ENCODE measurements at regions not wholly inside any gene's neighbourhood (a gene's known extent, or its start where the extent isn't known, plus 50 kb on each side); places are given as distances from the start of the nearest gene placed in this dataset.

DNA sequence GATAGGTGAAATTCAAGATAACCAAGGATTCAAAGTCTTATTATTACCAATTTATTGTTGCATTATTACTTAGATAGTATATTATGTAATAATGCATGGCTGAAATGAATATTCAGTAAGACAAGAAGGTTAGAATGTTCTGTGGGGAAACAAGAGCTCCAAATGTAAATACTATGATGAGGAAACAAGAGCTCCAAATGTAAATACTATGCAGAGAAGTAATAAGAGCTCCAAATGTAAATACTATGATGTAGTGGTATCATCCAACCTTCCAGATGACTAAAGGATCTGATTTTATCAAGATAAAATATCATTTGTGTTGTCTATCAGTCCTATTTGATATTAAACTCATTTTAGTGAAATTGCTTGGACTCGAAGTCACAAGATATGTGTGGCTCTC, 82.2 kb upstream of the PCDH18 start:
- no peaks in the 10 kb centered on the region for H3K79me2 ChIP-seq (ENCODE audit: insufficient read depth)
- peaks cover 10% of the 10 kb centered on the region for H3F3A ChIP-seq (replicated peaks; ENCODE audit: insufficient read depth)
- DNase-seq: no peak
- no peaks in the 10 kb centered on the region for H3K9me3 ChIP-seq
- CTCF ChIA-PET: interaction anchor here (1.5 kb wide), 1 partner anchor 13 kb away, joined by 3 read pairs; no protein-coding TSS in a partner anchor
- H2AFZ ChIP-seq (ENCODE audit: low read depth): no peak overlapping the region
- H3K4me3 ChIP-seq (ENCODE audit: low read depth in 2 of 2, low read length in 1 of 2): no peak overlapping the region
- TF ChIP-seq YY1 (IDR thresholded peaks at IDR 0.05; ENCODE audit: low read depth): no peak
- no peak for TF ChIP-seq NFIC (IDR thresholded peaks at IDR 0.05; ENCODE audit: borderline replicate concordance)
- TF ChIP-seq JUND (IDR thresholded peaks at IDR 0.05): no peak
- no peak for TF ChIP-seq RAD21 (IDR thresholded peaks at IDR 0.05; ENCODE audit: low read length)
- no peak for TF ChIP-seq CHD2 (IDR thresholded peaks at IDR 0.05; ENCODE audit: low read length, partially characterized antibody)
- no peak for TF ChIP-seq EZH2phosphoT487 (IDR thresholded peaks at IDR 0.05; ENCODE audit: borderline replicate concordance, low read depth)
- TF ChIP-seq MAX (IDR thresholded peaks at IDR 0.05; ENCODE audit: low read depth): no peak
- no peak for TF ChIP-seq EP300 (IDR thresholded peaks at IDR 0.05; ENCODE audit: borderline replicate concordance in 1 of 2, low read depth in 1 of 2, low read length in 1 of 2)
- TF ChIP-seq ELF1 (IDR thresholded peaks at IDR 0.05): no peak
- TF ChIP-seq CTCF (IDR thresholded peaks at IDR 0.05): no peak
- TF ChIP-seq FOXJ3 (CRISPR knock-in tag; IDR thresholded peaks at IDR 0.05): no peak
- TF ChIP-seq, protein P1, sequence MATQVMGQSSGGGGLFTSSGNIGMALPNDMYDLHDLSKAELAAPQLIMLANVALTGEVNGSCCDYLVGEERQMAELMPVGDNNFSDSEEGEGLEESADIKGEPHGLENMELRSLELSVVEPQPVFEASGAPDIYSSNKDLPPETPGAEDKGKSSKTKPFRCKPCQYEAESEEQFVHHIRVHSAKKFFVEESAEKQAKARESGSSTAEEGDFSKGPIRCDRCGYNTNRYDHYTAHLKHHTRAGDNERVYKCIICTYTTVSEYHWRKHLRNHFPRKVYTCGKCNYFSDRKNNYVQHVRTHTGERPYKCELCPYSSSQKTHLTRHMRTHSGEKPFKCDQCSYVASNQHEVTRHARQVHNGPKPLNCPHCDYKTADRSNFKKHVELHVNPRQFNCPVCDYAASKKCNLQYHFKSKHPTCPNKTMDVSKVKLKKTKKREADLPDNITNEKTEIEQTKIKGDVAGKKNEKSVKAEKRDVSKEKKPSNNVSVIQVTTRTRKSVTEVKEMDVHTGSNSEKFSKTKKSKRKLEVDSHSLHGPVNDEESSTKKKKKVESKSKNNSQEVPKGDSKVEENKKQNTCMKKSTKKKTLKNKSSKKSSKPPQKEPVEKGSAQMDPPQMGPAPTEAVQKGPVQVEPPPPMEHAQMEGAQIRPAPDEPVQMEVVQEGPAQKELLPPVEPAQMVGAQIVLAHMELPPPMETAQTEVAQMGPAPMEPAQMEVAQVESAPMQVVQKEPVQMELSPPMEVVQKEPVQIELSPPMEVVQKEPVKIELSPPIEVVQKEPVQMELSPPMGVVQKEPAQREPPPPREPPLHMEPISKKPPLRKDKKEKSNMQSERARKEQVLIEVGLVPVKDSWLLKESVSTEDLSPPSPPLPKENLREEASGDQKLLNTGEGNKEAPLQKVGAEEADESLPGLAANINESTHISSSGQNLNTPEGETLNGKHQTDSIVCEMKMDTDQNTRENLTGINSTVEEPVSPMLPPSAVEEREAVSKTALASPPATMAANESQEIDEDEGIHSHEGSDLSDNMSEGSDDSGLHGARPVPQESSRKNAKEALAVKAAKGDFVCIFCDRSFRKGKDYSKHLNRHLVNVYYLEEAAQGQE (IDR thresholded peaks at IDR 0.05; ENCODE audit: low read depth, low read length): no peak
- no peaks in the 10 kb centered on the region for H3K36me3 ChIP-seq (replicated peaks in 1 of 2; ENCODE audit: control insufficient read depth in 1 of 2, insufficient read depth in 2 of 2, low read length in 1 of 2)
- no peaks in the 10 kb centered on the region for H3K27me3 ChIP-seq (ENCODE audit: insufficient read depth)
- no peak overlapping the region for H3K27ac ChIP-seq (ENCODE audit: low read depth in 2 of 2, low read length in 1 of 2)
- 80% methylated on average over 1 of the region's 1 CpG for WGBS (ENCODE audit: low lambda C conversion rate)
- POLR2A ChIA-PET: no interaction called here
- no peaks in the 10 kb centered on the region for H3K9me2 ChIP-seq
- no peak overlapping the region for H3K4me2 ChIP-seq
- no peak overlapping the region for H3K9ac ChIP-seq
- no peaks in the 10 kb centered on the region for H4K20me1 ChIP-seq (ENCODE audit: insufficient read depth)
- peaks cover 6 to 10% of the 10 kb centered on the region in 2 experiments; a peak in 3 of 4 replicates for H3K4me1 ChIP-seq (ENCODE audit: control insufficient read depth in 1 of 2, insufficient read depth in 2 of 2, low read depth in 1 of 2, low read length in 1 of 2)
